K562 (cell line): ENCODE measurements at regions not wholly inside any gene's neighbourhood (a gene's known extent, or its start where the extent isn't known, plus 50 kb on each side); places are given as distances from the start of the nearest gene placed in this dataset.

Experiments used
- ATAC-seq: fragments of 200-7000 bp; cut with Tn5 transposase; 3 replicates; pipeline ENCODE4 v1.9.1; 2020; ENCODE audit warnings: moderate library complexity
- BruUV-seq: library from RNA; stranded (reverse); fragments of 400-500 nt; replicated peaks from 2 replicates; lab custom pipeline; 2021; lab: Mats Ljungman, UMichigan
- CTCF ChIA-PET: fragments of 300-600 bp; formaldehyde crosslinking; extraction: SDS; loops from one replicate; lab custom pipeline; 2021; ENCODE audit warnings: low intra/inter-chr PET ratio; lab: Yijun Ruan, JAX
- POLR2A ChIA-PET: fragments of 300-600, 350-650 bp; sonication (Branson Sonifier 250); formaldehyde crosslinking; extraction: SDS; loops from one replicate; lab custom pipeline; 2021; ENCODE audit warnings: antibody characterized with exemption, inconsistent platforms; lab: Yijun Ruan, JAX
- DNase-seq, 4 experiments: peaks; one replicate each; pipeline versions ENCODE4 v3.0.0 to v3.0.0-alpha.2; 2011 to 2018; ENCODE audit warnings: low spot score in 3 of 4, mixed read lengths in 3 of 4; ENCODE audit errors: extremely low read depth in 1 of 4
- FAIRE-seq: peaks from 2 replicates; lab custom pipeline; 2011; peaks lifted over from hg19 to GRCh38; lab: Jason Lieb, UNC
- H2AFZ ChIP-seq: 2 replicates; pipeline ENCODE4 v1.6.0; 2011; ENCODE audit warnings: low read depth, low read length, control low read depth, inconsistent platforms
- H3K27ac ChIP-seq: fragments of 200-600 bp; 3 replicates; pipeline ENCODE4 v1.8.0; 2011; ENCODE audit warnings: low read depth, mild to moderate bottlenecking, control low read depth, inconsistent platforms, low read length, moderate library complexity, mixed read lengths; ENCODE audit errors: extremely low read depth
- H3K27me3 ChIP-seq, 2 experiments: fragments of 300-600 bp in 1 of 2; 2 replicates in 1 of 2; 3 replicates in 1 of 2; pipeline versions ENCODE4 v1.6.0 to v1.8.0; 2011; ENCODE audit warnings: inconsistent platforms in 2 of 2, low read length in 2 of 2, mild to moderate bottlenecking in 1 of 2, mixed read lengths in 1 of 2, moderate library complexity in 1 of 2; ENCODE audit not compliant: control insufficient read depth in 2 of 2, insufficient read depth in 2 of 2
- H3K36me3 ChIP-seq: fragments of 300-600 bp; 3 replicates; pipeline ENCODE4 v1.8.0; 2011; ENCODE audit warnings: mild to moderate bottlenecking, low read length, inconsistent platforms; ENCODE audit not compliant: control insufficient read depth, insufficient read depth
- H3K4me1 ChIP-seq, 2 experiments: fragments of 200-600 bp in 1 of 2; replicated peaks in 1 of 2; 2 replicates in 1 of 2; 3 replicates in 1 of 2; pipeline versions ENCODE4 v1.5.1 to v1.8.0; 2011; ENCODE audit warnings: inconsistent platforms in 2 of 2, low read length in 2 of 2, mild to moderate bottlenecking in 1 of 2, mixed read lengths in 1 of 2, moderate library complexity in 1 of 2; ENCODE audit not compliant: control insufficient read depth in 2 of 2, insufficient read depth in 2 of 2
- H3K4me2 ChIP-seq: 2 replicates; pipeline ENCODE4 v1.6.1; 2011; ENCODE audit warnings: low read length, control low read depth, inconsistent platforms, mixed read lengths; ENCODE audit not compliant: insufficient read depth
- H3K4me3 ChIP-seq: fragments of 200-600 bp; sonication (generic), shearing (Covaris generic); 2 replicates; pipeline ENCODE4 v1.5.1; 2016; ENCODE audit warnings: control low read depth, inconsistent platforms
- H3K79me2 ChIP-seq: fragments of 200-600 bp; 3 replicates; pipeline ENCODE4 v1.8.0; 2011; ENCODE audit warnings: low read length, inconsistent platforms; ENCODE audit not compliant: control insufficient read depth, insufficient read depth
- H3K9ac ChIP-seq, 2 experiments: 2 replicates each; pipeline versions ENCODE4 v1.6.0 to v1.6.1; 2011; ENCODE audit warnings: low read depth in 2 of 2, low read length in 2 of 2, control low read depth in 1 of 2, inconsistent platforms in 1 of 2, mild to moderate bottlenecking in 1 of 2, mixed read lengths in 1 of 2; ENCODE audit not compliant: insufficient read depth in 1 of 2
- H3K9me1 ChIP-seq: one replicate; pipeline ENCODE4 v1.6.0; 2011; ENCODE audit warnings: inconsistent platforms, mild to moderate bottlenecking, low read length, moderate library complexity; ENCODE audit not compliant: control insufficient read depth, insufficient read depth
- H3K9me3 ChIP-seq: replicated peaks from 2 replicates; pipeline ENCODE4 v1.5.1; 2011; ENCODE audit warnings: low read depth, low read length, inconsistent platforms; ENCODE audit not compliant: control insufficient read depth, insufficient read depth
- H4K20me1 ChIP-seq: replicated peaks from 2 replicates; pipeline ENCODE4 v1.6.1; 2011; ENCODE audit warnings: low read length, inconsistent platforms, mixed read lengths; ENCODE audit not compliant: control insufficient read depth, insufficient read depth
- ATF6 ChIP-seq: sonication (generic); formaldehyde crosslinking; IDR thresholded peaks from 2 replicates; pipeline ENCODE4 v1.4.0; 2020; ENCODE audit warnings: mild to moderate bottlenecking, missing genetic modification reagents
- CEBPG ChIP-seq, 3 experiments: fragments of 200-800 bp in 1 of 3; sonication (Bioruptor generic) in 1 of 3; sonication (generic) in 1 of 3; formaldehyde crosslinking in 1 of 3; IDR thresholded peaks in 2 of 3; conservative IDR thresholded peaks in 1 of 3; 2 replicates each; pipeline versions ENCODE4 v1.6.1 to v1.8.0; 2016 to 2022; ENCODE audit warnings: missing compliant biosample characterization in 2 of 3, missing genetic modification characterization in 2 of 3, mild to moderate bottlenecking in 1 of 3, missing genetic modification reagents in 1 of 3
- EP400 ChIP-seq: fragments of 450-650 bp; IDR thresholded peaks from 2 replicates; pipeline ENCODE4 v1.6.1; 2017; ENCODE audit warnings: antibody characterized with exemption, mild to moderate bottlenecking, moderate library complexity
- HDAC8 ChIP-seq: fragments of 450-650 bp; IDR thresholded peaks from 2 replicates; pipeline ENCODE4 v1.6.1; 2016; ENCODE audit warnings: mild to moderate bottlenecking, missing genetic modification characterization, moderate library complexity, missing compliant biosample characterization
- IRF9 ChIP-seq: fragments of 450-650 bp; IDR thresholded peaks from 2 replicates; pipeline ENCODE4 v1.6.1; 2016; ENCODE audit warnings: missing biosample characterization, missing genetic modification characterization
- L3MBTL2 ChIP-seq: fragments of 450-650 bp; IDR thresholded peaks from 2 replicates; pipeline ENCODE4 v1.6.1; 2016; ENCODE audit warnings: mild to moderate bottlenecking, moderate library complexity
- NFYB ChIP-seq: IDR thresholded peaks from 2 replicates; pipeline ENCODE4 v1.6.1; 2011; ENCODE audit warnings: mild to moderate bottlenecking, moderate library complexity; ENCODE audit not compliant: insufficient read length; ENCODE audit errors: extremely low read depth
- PCBP2 ChIP-seq: fragments of 200-400 bp; formaldehyde crosslinking; IDR thresholded peaks from 2 replicates; pipeline ENCODE4 v1.6.1; 2018; ENCODE audit warnings: low read length, low read depth, mild to moderate bottlenecking, moderate library complexity; ENCODE audit not compliant: poor library complexity, severe bottlenecking
- PHF20 ChIP-seq: fragments of 450-650 bp; IDR thresholded peaks from 2 replicates; pipeline ENCODE4 v1.6.1; 2018; ENCODE audit not compliant: partially characterized antibody
- TARDBP ChIP-seq: fragments of 450-650 bp; IDR thresholded peaks from 2 replicates; pipeline ENCODE4 v1.6.1; 2016
- TEAD2 ChIP-seq: fragments of 450-650 bp; IDR thresholded peaks from 2 replicates; pipeline ENCODE4 v1.6.1; 2016; ENCODE audit warnings: missing genetic modification characterization, control low read depth, missing compliant biosample characterization
- TGIF2 ChIP-seq: sonication (generic); formaldehyde crosslinking; IDR thresholded peaks from 2 replicates; pipeline ENCODE4 v1.8.1; 2022; ENCODE audit warnings: mild to moderate bottlenecking, missing genetic modification reagents, moderate library complexity
- ZBTB11 ChIP-seq, 3 experiments: fragments of 200-800 bp in 1 of 3; fragments of 250-450 bp in 1 of 3; fragments of 450-650 bp in 1 of 3; sonication (Bioruptor Pico) in 1 of 3; sonication (Bioruptor generic) in 1 of 3; formaldehyde crosslinking in 1 of 3; IDR thresholded peaks; 2 replicates each; pipeline versions ENCODE4 v1.6.1 to v1.8.0; 2016 to 2022; ENCODE audit warnings: mild to moderate bottlenecking in 2 of 3, missing genetic modification characterization in 2 of 3, missing compliant biosample characterization in 1 of 3, moderate library complexity in 1 of 3
- ZNF551 ChIP-seq: fragments of 250-450 bp; sonication (Bioruptor Pico); IDR thresholded peaks from 2 replicates; pipeline ENCODE4 v1.5.0; 2021; ENCODE audit warnings: mild to moderate bottlenecking, moderate library complexity
- WGBS: fragments of 100-300 bp; shearing (Covaris generic); methylation state at CpG from one replicate; pipeline ENCODE4 v1.1.6; 2016; ENCODE audit warnings: low coverage, mixed read lengths; ENCODE audit not compliant: insufficient coverage; ENCODE audit errors: missing lambda C conversion rate; 5-methylcytosine and 5-hydroxymethylcytosine counted together
- in situ Hi-C: fragments of 300-500 bp; cut with MboI; formaldehyde crosslinking; loops from 4 replicates; pipeline ENCODE4 v1.15.0; 2018; ENCODE audit warnings: inconsistent platforms, mixed read lengths
- intact Hi-C: fragments of 100-400 bp; cut with micrococcal nuclease; formaldehyde crosslinking; loops from 2 replicates; pipeline ENCODE4 v1.14.2; 2022

- Histone ChIP-seq H3K4me3 (no peak overlapping the region), H2AFZ (no peak overlapping the region), H3K27ac (no peak overlapping the region), H3K9ac (no peak overlapping the region), H3K36me3 (no peaks in the 10 kb centered on the region), H3K4me2 (no peak overlapping the region), H4K20me1 (no peaks in the 10 kb centered on the region), H3K27me3 (no peaks in the 10 kb centered on the region), H3K9me3 (no peaks in the 10 kb centered on the region), H3K4me1 (no peaks in the 10 kb centered on the region), H3K9me1 (no peaks in the 10 kb centered on the region), H3K79me2 (no peaks in the 10 kb centered on the region)
- FAIRE-seq (no peak), ATAC-seq (no peak), DNase-seq (no peak)
- POLR2A ChIA-PET, result no interaction called here
- 3% methylated on average over 3 of the region's 3 CpGs for WGBS
- CTCF ChIA-PET, result no interaction called here
- in situ Hi-C loops, result no loop called here
- BruUV-seq, result no TSS peak
- intact Hi-C loops, result no loop called here
- no peak for TF ChIP-seq L3MBTL2
- no peak for TF ChIP-seq IRF9
- TF ChIP-seq HDAC8 (tag), result no peak
- TF ChIP-seq TARDBP, result no peak
- TF ChIP-seq ATF6 (CRISPR knock-in tag), result no peak
- no peak for TF ChIP-seq ZBTB11 (CRISPR knock-in tag; IDR thresholded peaks at IDR 0.05)
- TF ChIP-seq PCBP2, result no peak
- TF ChIP-seq NFYB, result no peak
- no peak for TF ChIP-seq EP400
- TF ChIP-seq CEBPG (CRISPR knock-in tag; IDR thresholded peaks at IDR 0.05), result no peak
- TF ChIP-seq CEBPG (tag; conservative IDR thresholded peaks at IDR 0.05 in 1 of 2, IDR thresholded peaks at IDR 0.05 in 1 of 2), result no peak
- TF ChIP-seq ZNF551 (CRISPR knock-in tag), result no peak
- no peak for TF ChIP-seq PHF20
- no peak for TF ChIP-seq TEAD2 (tag)
- no peak for TF ChIP-seq TGIF2 (CRISPR knock-in tag)
These were observed 677.9 kb upstream of the ADGRL3 start for GRCh38 chr4:60522265-60522664.
